Suprapubic skin (tissue), 4 donors: ENCODE measurements at regions not wholly inside any gene's neighbourhood (a gene's known extent, or its start where the extent isn't known, plus 50 kb on each side); places are given as distances from the start of the nearest gene placed in this dataset.

Source experiments
- DNase-seq, 2 donors: peaks; one replicate each; pipeline ENCODE4 v3.0.0-alpha.2; 2019; ENCODE audit warnings: low spot score in 2 of 2
- H3K27ac ChIP-seq: fragments of 200-600 bp; sonication (generic); one replicate; pipeline ENCODE4 v1.5.1; 2019
- H3K27me3 ChIP-seq: fragments of 200-600 bp; sonication (generic); one replicate; pipeline ENCODE4 v1.5.1; 2019
- H3K36me3 ChIP-seq: fragments of 200-600 bp; sonication (generic); one replicate; pipeline ENCODE4 v1.5.1; 2019
- H3K4me1 ChIP-seq: fragments of 200-600 bp; sonication (generic); one replicate; pipeline ENCODE4 v1.5.1; 2019
- H3K4me3 ChIP-seq: fragments of 200-600 bp; sonication (generic); one replicate; pipeline ENCODE4 v1.5.1; 2019; ENCODE audit warnings: mild to moderate bottlenecking
- H3K9me3 ChIP-seq: fragments of 200-600 bp; sonication (generic); one replicate; pipeline ENCODE4 v1.5.1; 2019
- EP300 ChIP-seq: sonication (generic); formaldehyde crosslinking; IDR thresholded peaks from one replicate; pipeline ENCODE4 v1.6.1; 2017; ENCODE audit warnings: antibody characterized with exemption
- POLR2A ChIP-seq, 2 donors: fragments of 450-650 bp; IDR thresholded peaks; one replicate each; pipeline ENCODE4 v1.6.1; 2017; ENCODE audit warnings: antibody characterized with exemption in 2 of 2, mild to moderate bottlenecking in 2 of 2, moderate library complexity in 2 of 2
- POLR2AphosphoS5 ChIP-seq, 3 donors: sonication (generic); formaldehyde crosslinking; IDR thresholded peaks; one replicate each; pipeline ENCODE4 v1.6.1; 2017; ENCODE audit warnings: antibody characterized with exemption in 3 of 3
- WGBS: methylation state at CpG from one replicate; pipeline ENCODE4 v1.1.5; 2018; 5-methylcytosine and 5-hydroxymethylcytosine counted together
- TF ChIP-seq, protein P1 (sequence below), 2 donors: fragments of 200-600 bp in 1 of 2; fragments of 450-650 bp in 1 of 2; sonication (generic) in 1 of 2; IDR thresholded peaks; one replicate each; pipeline ENCODE4 v1.5.1; 2016 to 2019; ENCODE audit warnings: antibody characterized with exemption in 2 of 2, mild to moderate bottlenecking in 1 of 2, moderate library complexity in 1 of 2

DNA sequence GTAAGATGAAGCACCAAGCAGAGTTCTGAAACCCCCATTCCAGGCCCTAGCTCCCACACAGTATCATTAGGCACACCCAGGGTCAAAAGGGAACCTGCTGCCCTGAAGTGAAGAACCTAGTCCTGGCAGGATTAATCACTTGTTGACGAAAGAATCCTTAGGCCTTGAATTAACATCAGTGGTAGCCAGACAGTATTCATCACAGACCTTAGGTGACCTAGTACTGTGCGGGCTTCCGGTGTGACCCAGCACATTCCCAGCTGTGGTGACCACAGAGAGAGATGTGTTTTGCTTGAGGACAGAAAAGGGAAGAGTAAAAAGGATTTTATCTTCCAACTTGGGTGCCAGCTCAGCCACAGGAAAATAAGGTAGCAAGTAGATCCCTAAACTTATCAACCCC is 1071.4 kb upstream of the FAM98A start:
- H3K27ac ChIP-seq = no peak overlapping the region
- H3K36me3 ChIP-seq = no peaks in the 10 kb centered on the region
- H3K4me3 ChIP-seq = no peak overlapping the region
- H3K4me1 ChIP-seq = no peaks in the 10 kb centered on the region
- H3K9me3 ChIP-seq = no peaks in the 10 kb centered on the region
- 93% methylated on average over 3 of the region's 3 CpGs for WGBS
- H3K27me3 ChIP-seq = no peaks in the 10 kb centered on the region
- no peak for DNase-seq
- TF ChIP-seq EP300 (no peak), POLR2AphosphoS5 (IDR thresholded peaks at IDR 0.05) (no peak), POLR2A (IDR thresholded peaks at IDR 0.05) (no peak)
- TF ChIP-seq, protein P1, sequence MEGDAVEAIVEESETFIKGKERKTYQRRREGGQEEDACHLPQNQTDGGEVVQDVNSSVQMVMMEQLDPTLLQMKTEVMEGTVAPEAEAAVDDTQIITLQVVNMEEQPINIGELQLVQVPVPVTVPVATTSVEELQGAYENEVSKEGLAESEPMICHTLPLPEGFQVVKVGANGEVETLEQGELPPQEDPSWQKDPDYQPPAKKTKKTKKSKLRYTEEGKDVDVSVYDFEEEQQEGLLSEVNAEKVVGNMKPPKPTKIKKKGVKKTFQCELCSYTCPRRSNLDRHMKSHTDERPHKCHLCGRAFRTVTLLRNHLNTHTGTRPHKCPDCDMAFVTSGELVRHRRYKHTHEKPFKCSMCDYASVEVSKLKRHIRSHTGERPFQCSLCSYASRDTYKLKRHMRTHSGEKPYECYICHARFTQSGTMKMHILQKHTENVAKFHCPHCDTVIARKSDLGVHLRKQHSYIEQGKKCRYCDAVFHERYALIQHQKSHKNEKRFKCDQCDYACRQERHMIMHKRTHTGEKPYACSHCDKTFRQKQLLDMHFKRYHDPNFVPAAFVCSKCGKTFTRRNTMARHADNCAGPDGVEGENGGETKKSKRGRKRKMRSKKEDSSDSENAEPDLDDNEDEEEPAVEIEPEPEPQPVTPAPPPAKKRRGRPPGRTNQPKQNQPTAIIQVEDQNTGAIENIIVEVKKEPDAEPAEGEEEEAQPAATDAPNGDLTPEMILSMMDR (IDR thresholded peaks at IDR 0.05) = no peak

DNA sequence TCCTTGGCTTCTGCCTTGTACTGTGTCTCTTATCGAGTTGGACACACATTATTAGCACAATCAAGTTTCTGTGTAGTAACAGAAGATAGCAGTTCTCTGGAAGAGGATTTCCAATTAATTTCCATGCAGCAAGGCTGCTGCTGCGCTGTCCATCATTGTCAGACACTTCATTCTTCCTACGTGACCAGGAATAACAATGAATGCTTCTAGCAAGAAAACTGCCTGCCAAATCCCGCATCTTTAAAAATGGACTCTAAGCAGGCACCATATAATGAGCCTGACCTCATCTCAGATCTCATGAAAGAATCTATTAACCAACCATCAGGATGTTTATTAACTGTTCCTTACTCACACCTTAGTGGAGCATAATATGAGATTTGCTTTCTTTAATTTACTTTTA is 1067.7 kb upstream of the FAM98A start:
- Histone ChIP-seq H3K9me3 (no peaks in the 10 kb centered on the region), H3K4me1 (no peaks in the 10 kb centered on the region), H3K4me3 (no peak overlapping the region), H3K36me3 (no peaks in the 10 kb centered on the region), H3K27me3 (no peaks in the 10 kb centered on the region), H3K27ac (no peak overlapping the region)
- WGBS = 73% methylated on average over 4 of the region's 4 CpGs
- no peak for DNase-seq
- TF ChIP-seq POLR2AphosphoS5 (IDR thresholded peaks at IDR 0.05) (no peak), EP300 (no peak), POLR2A (IDR thresholded peaks at IDR 0.05) (no peak)
- TF ChIP-seq, protein P1 (IDR thresholded peaks at IDR 0.05) = no peak

DNA sequence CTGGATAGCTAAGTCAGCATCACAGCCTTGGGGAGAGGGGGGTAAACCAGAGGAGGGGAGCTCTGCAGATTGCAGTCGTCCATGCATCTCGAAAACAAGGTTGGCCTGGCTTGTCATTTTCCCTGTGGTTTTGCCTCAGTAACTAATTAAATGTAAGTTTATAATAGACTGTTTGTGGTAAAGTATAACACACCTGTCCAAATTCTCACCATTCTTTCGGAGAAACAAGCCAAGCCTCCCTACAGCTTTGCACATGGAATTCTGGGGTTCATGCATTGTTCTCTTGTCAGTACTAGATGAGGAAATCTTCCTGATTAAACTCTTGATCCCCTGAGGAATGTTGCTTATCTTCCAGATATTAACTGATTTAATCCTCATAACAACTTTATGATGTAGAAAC is 1065.2 kb upstream of the FAM98A start:
- 70% methylated on average over 3 of the region's 3 CpGs for WGBS
- no peaks in the 10 kb centered on the region for H3K4me1 ChIP-seq
- H3K4me3 ChIP-seq = no peak overlapping the region
- no peak for DNase-seq
- no peaks in the 10 kb centered on the region for H3K27me3 ChIP-seq
- TF ChIP-seq POLR2A (IDR thresholded peaks at IDR 0.05) (no peak), POLR2AphosphoS5 (IDR thresholded peaks at IDR 0.05) (no peak), EP300 (no peak)
- TF ChIP-seq, protein P1 (IDR thresholded peaks at IDR 0.05) = no peak
- no peak overlapping the region for H3K27ac ChIP-seq
- no peaks in the 10 kb centered on the region for H3K9me3 ChIP-seq
- no peaks in the 10 kb centered on the region for H3K36me3 ChIP-seq

DNA sequence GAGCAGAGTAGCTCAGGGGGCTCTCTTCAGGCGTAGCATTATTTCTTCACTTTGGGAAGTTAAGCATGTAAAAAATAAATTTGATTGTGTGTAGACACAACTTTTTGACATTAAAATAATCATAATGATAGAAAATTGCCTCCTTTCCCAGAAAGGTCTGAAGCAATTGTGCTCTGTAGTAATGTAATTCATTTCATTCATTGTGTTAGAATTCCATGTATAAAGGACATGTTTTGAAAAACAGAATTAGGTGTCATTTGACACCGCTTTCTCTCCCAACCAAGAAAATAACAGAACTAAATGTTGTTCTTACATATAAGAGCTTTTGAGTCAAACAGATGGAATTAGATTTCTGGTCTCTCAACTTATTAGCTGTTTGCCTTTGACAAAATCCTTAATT is 1064.2 kb upstream of the FAM98A start:
- no peak for DNase-seq
- no peaks in the 10 kb centered on the region for H3K4me1 ChIP-seq
- no peaks in the 10 kb centered on the region for H3K27me3 ChIP-seq
- TF ChIP-seq, protein P1 (IDR thresholded peaks at IDR 0.05) = no peak
- TF ChIP-seq POLR2AphosphoS5 (IDR thresholded peaks at IDR 0.05) (no peak), POLR2A (IDR thresholded peaks at IDR 0.05) (no peak), EP300 (no peak)
- H3K27ac ChIP-seq = no peak overlapping the region
- no peaks in the 10 kb centered on the region for H3K36me3 ChIP-seq
- WGBS = 87% methylated on average over 2 of the region's 2 CpGs
- H3K4me3 ChIP-seq = no peak overlapping the region
- no peaks in the 10 kb centered on the region for H3K9me3 ChIP-seq

DNA sequence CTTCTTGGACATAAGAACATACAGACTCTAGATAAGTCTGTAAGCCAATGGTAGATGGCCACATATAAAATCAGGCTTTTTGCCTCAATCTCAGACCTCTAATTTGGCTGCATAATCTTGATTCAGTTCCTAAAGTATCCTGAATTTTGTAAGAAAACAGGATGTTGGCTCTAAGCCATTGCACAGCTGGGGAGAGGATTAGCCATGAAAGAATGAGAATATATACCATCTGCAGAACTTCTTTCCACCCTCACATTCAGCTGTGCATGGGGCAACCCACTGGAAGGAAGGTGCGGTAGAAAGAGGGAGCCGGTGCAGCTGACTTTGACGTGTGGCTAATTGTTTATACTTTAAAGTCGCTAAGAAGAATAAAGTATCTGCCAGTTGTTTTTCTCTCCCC is 1061.6 kb upstream of the FAM98A start:
- H3K27ac ChIP-seq = no peak overlapping the region
- WGBS = 60% methylated on average over 4 of the region's 4 CpGs
- no peak for TF ChIP-seq POLR2A (IDR thresholded peaks at IDR 0.05)
- TF ChIP-seq, protein P1 (IDR thresholded peaks at IDR 0.05) = no peak
- TF ChIP-seq POLR2AphosphoS5 (IDR thresholded peaks at IDR 0.05) = no peak
- no peak for TF ChIP-seq EP300
- no peak overlapping the region for H3K4me3 ChIP-seq
- no peaks in the 10 kb centered on the region for H3K27me3 ChIP-seq
- no peak for DNase-seq
- no peaks in the 10 kb centered on the region for H3K9me3 ChIP-seq
- no peaks in the 10 kb centered on the region for H3K4me1 ChIP-seq
- H3K36me3 ChIP-seq = no peaks in the 10 kb centered on the region
